NCI-H128 (cell line): ENCODE measurements at regions not wholly inside any gene's neighbourhood (a gene's known extent, or its start where the extent isn't known, plus 50 kb on each side); places are given as distances from the start of the nearest gene placed in this dataset.

Experiments
- DNase-seq: peaks from one replicate; lab custom pipeline; 2025; ENCODE audit not compliant: unreplicated experiment; lab: John Stamatoyannopoulos, UW

DNA sequence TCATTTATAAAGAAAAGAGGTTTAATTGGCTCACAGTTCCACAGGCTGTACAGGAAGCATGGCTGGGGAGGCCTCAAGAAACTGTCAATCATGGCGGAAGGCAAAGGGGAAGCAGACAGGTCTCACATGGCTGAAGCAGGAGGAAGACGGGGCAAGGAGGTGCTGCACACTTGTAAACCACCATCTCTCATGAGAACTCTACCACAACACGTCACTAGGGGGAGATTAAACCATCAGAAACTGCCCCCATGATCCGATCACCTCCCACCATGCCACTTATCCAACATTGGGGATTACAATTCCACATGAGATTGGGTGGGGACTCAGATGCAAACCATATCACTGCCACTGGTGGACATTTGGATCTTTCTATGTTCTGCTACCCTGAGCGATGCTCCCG is 351.4 kb downstream of the NPHP4 start:
- DNase-seq: no peak

DNA sequence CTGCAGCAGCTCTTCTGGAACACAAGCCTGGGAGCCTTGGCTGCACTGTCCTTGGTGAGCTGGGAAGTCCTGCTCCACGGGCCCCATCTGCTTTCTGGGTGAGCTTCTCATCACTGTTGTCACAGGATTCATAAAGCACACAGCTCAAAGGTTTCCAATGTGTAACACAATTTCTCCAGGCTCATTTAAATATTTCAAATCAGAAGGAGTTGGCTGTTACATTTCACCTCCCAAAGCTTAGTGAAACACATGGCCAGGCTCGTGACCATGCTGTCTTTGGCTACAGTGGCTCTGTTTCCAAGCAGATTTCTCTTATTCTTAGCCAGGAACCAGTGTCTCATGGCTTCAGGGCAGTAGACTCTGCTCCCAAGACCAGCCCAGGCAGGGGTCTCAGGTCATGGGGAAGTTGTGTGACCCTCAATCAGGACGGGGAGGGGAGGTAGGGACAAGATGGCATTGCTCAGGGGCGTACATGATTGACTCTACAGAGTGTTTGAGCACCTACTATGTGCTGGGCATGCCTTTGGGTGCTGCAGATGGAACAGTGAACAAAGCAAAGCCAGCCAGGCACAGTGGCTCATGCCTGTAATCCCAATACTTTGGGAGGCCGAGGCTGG is 353.0 kb downstream of the NPHP4 start:
- no peak for DNase-seq

DNA sequence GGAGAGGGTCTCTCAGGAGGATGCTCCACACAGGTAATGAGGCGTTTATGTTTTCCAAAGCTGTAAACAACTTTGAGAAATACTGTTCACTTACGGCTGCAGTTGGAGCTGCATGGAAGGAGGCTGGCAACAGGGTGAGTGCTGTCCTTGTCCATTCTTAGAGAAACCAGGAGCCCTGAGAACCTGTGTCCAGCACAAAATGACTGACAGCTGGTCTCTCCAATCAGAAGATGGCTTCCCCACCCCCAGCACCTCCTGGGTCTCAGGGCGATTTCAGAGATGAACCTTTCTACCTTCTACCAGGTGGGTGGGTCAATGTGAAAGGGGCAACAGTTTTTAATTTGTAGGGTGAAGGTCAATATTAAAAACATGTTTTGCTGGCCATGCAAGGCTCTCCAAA is 353.6 kb downstream of the NPHP4 start:
- DNase-seq: no peak

DNA sequence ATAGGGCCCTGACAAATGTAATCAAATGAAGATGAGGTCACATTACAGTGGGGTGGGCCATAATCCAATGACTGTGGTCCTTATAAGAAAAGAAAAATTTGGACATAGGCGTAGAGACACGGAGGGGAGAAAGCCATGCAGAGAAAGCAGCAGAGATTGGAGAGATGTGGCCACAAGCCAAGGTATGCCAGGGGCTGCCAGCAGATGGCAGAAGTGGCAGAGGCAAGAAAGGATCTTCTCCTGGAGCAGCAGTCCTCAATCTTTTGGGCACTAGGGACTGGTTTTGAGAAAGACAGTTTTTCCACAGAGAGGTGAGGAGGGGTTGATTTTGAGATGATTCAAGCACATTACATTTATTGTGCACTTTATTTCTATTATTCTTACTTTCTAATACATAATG is 355.1 kb downstream of the NPHP4 start:
- no peak for DNase-seq

DNA sequence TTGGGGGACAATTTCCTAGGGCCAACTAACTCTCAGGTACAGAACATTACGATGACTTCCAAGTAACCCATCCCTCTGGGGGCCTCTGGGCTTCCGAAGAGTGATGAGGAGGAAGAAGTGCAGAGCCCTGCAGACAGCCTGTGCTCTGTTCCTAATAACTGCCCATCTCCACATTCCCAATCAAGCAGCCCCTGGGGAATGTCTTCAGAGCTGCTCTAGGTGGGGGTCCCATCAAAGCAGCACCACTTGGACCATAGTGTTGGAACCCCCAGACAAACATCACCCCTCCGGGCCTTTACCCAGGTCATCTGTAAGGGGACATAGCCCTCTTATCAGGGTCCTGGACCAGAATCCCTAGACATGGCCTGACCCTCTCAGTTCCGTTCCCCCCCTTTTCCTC is 357.3 kb downstream of the NPHP4 start:
- no peak for DNase-seq

DNA sequence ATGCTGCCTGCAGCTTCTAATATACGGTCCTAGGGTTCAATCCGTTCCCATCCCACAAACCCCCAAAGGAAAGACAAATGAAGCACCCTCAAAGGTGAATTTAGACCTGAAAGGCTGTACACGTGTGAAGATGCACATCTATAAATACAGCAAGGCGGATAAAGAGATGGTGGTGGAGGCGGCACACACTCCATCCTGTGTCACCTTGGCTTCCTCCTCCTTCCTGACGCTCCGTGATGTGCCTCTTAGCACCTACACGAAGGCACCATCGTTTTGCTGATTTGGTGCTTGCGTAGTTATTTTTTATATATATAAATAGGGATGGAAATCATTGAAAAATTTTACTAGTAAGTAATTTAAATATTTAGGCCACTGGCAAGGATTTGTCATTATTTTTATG is 359.4 kb downstream of the NPHP4 start:
- no peak for DNase-seq

DNA sequence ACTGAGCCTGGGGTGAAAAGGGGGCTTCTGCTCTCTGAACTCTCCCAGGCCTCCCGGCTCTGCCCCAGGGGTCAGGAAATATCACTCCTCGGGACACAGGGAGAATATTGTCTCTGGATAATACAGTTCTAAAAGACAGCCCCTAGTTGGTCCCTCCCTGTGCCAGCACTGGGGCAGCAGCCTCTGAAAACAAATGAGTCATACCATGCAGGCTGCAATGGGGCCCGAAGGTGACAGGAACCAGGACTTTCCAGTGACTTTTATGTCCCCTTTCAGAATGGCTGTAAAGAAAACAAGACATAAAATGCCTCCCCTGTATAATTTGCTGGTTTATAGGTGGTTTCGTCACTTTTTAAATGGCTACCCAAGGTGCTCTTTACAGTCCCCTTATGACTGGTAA is 360.0 kb downstream of the NPHP4 start:
- DNase-seq: no peak

DNA sequence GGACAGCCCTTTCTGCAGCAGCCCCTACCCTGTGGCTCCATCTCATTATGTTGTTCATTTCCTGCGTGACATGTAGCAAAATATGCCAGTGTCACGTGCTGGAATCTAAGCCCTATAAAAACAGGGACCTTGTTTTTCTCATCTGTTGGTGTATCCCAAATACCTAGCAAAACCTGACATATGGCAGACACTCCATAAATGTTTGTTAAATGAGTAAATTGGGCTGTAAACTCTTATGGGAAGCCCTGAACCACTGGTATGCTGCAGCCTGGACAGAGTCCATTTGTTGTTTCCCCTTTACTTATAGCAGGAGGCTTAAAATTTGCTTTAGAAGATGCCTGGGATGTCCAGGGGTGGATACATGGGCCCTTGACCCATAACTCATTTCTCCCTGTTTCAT is 363.8 kb downstream of the NPHP4 start:
- no peak for DNase-seq

DNA sequence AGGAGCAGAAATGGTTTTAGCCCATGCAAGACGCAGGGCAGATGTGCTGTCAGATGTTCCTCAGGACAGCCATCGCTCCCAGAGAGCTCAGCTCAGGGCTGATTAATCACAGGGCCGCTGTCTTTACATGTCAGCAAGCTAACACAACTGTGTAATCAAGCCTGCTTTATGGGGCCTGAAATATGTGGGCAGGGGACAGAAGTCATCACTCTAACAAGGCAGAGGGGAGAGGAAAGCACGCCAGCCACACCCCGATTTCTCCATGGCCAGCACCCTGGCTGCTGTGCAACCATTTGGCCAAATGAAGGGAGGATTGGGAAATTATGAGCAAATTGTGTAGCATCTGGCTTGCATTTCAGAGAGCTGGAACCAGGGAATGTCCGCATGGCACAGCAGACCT is 368.8 kb downstream of the NPHP4 start:
- DNase-seq: no peak

DNA sequence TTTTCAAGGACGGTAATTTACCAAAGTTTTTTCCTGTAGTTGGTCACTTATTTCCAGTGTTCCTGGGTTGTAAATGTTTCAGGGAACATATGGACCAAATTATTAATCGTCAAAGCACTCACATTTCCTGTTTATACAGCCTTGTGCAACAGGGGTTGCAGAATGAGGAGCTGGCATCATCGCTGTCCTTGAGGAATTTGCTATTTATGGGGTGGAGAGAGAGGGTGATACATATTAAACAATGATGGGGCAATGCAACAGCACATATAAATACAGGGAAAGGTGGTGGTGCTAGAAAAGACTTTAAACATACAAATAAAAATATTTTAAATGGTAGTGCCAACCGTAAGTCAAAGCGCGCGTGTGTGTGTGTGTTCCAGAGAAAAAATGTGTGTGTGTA is 369.8 kb downstream of the NPHP4 start:
- DNase-seq: no peak

DNA sequence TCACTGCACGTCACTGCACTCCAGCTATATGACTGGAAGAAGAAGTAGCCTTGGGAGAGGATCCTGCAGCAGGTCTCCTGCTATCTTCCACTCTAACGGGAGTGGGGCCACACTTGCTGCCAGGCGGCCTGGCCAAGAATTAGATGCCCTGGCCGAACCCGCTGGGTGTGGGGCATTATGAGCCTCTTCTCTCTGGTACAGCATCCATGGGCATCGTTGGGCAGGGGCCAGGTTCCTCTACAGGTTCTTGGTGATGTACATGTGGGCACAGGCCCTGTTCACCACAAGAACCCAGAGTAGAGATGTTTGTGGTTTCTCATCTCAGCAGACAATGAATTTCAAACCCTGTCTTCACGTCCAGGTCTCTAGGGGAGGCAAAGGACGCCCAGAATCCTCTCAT is 370.5 kb downstream of the NPHP4 start:
- DNase-seq: no peak

DNA sequence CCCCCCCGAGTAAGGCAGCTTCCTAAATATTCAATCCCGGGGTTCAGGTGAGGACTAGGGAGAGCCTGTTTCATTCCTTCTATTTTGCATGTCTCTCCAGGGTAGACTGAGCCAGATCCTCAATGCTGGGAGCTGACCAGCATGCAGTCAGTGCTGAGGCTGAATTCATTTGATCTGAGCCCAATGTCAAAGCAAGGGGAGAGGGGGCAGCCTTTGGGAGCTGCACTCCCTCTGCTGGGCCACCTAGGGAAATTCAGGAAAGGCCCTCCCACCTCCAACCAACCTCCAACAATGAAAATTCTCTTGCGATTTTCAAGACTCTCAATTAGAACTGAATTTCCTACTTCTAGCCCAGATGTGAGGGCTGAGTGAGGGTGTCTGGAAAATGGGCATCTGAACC is 371.2 kb downstream of the NPHP4 start:
- peak; percentile 12 for DNase-seq

DNA sequence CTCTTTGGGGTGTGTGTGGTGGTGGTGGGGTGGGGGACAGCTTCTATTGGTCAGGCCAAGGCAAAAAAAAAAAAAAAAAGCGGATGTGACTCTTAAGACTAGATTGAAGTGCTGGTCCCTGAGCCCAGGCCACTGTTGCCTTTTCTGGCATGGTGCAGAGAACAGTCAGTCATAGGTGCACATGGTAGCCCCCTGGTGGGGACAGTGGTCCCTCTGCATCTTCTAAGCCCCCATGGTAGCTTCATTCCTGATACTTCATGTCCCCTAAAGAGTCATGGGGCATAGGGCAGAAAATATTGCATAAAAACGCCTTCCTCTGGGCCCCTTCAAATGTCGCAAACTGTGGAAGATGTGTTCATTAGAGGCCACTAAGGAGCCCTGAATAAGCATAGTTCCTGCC is 371.8 kb downstream of the NPHP4 start:
- DNase-seq: no peak

DNA sequence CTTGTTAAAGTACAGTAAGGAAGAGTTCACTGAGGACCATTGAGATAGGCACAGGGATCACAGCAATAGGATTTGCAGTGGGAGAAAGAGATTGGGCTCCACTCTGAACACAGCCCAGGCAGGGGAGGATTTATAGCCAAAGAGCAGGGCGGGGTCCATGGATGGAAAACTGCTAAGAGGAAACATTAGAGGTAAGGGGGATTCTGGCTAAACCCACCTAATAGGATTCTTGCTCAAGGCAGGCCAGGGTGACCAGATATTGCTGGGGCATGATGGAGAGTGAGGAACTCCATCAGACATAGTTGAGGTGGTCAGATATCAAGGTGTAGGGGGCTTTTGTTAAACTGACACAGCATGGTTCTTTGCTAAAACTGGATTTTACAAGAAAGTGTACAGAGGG is 372.8 kb downstream of the NPHP4 start:
- DNase-seq: no peak

DNA sequence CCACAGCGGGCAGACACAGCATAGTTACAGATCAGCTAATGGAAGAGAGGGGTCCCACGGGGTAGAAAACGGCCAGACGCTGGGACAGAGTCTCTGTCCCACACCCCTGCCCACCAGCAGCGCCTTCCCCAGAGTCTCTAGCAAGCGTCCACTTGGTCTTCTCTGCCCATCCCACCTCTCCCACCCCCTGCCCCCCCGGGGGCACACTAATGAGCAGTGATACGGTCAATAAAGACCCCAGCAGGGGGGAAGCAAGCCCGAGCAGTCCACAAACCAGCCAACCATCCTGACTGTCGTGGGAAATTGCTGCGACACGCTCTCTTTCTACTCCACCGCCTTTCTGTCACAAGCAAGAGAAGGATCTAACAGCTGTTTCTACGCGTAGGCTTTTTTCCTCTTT is 374.7 kb downstream of the NPHP4 start:
- DNase-seq: no peak

DNA sequence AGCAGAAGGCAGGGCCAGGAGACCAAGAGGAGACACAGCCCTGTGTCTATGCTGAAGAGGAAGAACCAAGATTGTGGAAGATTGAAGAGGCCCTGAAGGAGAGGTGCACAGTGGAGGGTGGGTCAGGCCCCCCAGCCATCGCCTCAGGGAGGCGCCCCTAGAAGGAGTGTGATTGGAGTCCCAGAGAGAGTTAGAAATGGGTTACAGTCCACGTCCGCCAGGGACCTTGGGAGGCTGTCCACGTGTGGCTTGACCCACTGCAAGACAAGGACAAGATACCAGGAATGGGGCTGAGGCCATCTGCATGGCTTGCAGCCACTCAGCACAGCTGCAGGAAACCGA is 375.1 kb downstream of the NPHP4 start:
- no peak for DNase-seq

DNA sequence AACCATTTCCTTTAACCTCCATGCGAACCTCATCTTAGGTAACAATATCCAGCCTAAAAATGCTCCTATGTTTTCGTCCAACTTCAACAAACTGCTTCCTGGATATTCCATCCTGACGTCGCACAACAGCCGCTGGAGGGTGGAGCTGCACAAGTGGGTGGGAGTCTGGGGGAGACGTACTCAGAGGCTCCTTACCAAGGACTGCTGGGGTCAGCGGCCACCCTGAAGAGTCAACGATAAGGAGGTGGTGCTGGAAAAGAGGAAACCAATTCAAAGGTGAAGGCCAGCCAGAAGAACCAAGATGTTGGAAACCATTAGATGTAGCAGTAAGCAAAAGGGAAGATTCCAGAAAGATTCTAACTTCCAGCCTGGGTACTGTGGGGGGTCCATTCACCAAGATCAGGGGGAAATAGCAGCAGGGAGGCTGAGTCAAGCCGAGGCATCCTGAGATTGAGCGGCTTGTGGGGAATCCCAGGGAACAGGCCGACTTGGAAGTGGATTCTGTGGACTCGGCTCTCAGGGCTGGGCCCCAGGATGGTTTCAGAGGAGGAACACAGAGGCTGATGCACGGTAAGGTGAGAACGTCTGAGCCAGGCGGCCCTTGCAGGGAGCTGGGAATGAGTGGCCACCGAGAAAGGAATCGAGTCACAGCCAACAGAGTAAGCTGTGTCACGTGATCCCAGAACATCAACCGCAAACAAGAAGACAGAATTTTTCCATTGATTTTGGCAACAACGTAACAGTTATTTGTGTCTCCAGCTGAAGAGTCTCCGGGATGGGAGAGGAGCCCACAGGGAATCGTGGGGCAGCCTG is 375.7 kb downstream of the NPHP4 start:
- no peak for DNase-seq

DNA sequence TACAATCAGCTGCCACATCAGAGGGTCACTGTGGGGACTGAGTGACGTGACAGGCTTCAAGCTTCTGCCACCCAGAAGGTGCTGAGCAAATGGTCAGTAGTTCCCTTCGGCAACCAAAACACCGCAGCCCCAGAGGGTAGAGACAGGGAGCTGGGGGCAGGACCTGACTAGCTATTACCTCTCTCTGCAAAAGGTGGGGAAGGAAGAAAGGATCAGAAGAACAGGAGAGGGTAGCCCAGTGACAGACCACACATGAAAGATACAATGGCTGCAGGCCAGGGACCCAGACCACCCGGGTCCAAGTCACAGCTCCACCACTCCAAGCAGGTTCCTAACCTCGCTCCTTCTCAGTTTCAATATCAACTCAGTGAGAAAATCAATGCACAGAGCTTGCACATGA is 377.1 kb downstream of the NPHP4 start:
- DNase-seq: no peak

DNA sequence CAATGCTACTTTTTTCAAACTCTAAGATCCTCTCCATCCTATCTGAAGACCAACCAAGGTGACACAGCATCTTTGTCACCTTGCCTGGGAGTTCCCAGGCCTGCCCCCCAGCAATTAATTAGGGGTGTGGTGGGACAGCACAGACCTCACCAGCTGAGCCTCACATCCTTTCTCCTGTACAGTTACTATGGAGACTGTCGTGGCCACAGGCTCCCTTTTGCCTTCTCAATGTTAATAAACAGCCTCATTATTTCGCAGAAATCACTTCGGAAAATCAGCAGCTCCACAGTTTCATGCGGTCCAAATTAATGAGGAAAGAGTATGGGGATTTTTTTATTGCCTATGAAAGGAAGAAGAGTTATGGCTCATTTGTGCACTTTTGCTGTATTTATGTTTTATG is 378.3 kb downstream of the NPHP4 start:
- no peak for DNase-seq

DNA sequence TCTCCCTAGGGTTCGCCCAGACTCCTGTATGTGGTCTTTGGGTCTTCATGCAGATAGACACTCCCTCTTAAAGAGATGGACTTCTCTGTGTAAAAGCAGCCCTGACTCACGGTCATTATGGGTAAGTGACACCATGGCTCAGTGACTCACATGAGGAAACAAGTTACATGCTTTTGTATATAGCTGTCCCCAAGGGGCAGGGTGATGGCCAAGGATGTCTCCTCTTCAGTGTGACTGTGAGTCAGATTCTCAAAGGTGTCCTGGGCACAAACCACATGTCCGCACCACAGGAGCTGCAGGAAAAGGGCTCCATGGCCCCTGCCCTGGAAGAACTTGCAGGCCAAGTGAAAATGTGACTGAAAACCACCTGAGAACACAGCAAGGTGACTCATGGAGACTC is 380.4 kb downstream of the NPHP4 start:
- no peak for DNase-seq

DNA sequence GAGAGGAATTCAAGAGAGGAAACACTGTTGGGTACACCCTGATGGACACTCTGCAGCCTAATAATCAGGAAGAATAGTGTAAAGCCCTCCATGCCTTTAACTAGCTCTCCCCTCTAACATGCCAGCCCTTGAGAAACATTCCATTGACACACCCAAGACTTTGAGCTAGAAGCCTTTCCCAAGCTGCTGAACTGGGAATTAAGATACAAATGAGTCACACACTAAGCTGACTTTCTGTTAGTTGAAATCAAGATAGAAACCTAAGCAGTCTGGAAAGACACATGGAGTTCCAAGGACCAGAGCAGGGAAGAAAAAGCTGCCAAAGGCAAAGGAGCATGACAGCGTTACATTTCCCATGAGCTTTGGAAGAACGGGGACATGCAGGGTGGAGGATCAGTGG is 380.8 kb downstream of the NPHP4 start:
- no peak for DNase-seq

DNA sequence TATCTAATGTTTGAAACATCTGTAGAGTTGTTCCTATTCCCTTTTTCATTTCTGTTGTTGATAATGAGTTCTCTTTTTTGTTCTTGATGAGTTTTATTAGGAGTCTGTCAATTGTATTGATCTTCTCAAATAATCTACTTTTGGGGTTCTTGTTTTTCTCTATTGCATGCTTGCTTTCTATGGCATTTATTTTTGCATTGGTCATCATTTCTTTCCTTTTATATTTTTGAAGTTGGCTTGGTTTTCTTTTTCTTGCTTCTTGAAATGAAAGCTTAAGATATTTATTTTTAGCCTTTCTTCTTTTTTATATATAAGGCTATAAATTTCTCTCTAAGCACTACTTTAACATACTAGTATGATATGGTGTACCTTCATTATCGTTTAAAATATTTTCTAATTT is 381.8 kb downstream of the NPHP4 start:
- no peak for DNase-seq
